ENCODE measurements at regions not wholly inside any gene's neighbourhood (a gene's known extent, or its start where the extent isn't known, plus 50 kb on each side); places are given as distances from the start of the nearest gene placed in this dataset.

GRCh38 chr4:125042041-125042440, 272.7 kb upstream of the FAT4 start:
- TF ChIP-seq CTCF (conservative IDR thresholded peaks at IDR 0.05) (no peak), ZFX (IDR thresholded peaks at IDR 0.05) (no peak)
